ENCODE measurements at regions not wholly inside any gene's neighbourhood (a gene's known extent, or its start where the extent isn't known, plus 50 kb on each side); places are given as distances from the start of the nearest gene placed in this dataset.

DNA sequence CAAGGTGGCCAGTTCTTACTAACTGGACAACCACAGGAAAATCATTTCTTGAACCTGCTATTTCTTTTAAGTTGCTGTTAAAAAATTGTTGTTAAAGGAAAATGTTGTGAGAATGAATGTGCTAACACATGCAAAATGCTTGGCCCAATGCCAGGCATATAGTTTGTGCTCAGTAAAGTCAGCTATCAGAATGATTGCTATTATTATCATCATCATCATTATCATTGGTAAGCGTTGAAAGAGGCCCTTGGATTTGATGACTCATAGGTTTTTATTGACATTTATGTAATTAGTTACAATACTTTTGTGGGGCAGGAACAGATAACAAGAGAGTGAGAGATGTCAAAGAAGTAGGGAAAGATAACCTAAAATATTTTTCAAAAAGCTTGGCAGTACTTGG lies 394.2 kb upstream of the ZEB2 start:
- H3K36me3 Mint-ChIP-seq (ENCODE audit: low read depth), result no peaks in the 10 kb centered on the region

GRCh38 chr2:144912206-144912605 lies 392.3 kb upstream of the ZEB2 start:
- ATAC-seq (ENCODE audit: poor library complexity) (no peak), DNase-seq (no peak)
- ChIA-PET CTCF (no interaction called here), POLR2A (no interaction called here)
- Mint-ChIP-seq H3K27ac (no peak overlapping the region), H3K27me3 (no peaks in the 10 kb centered on the region), H3K9me3 (no peaks in the 10 kb centered on the region), H3K4me1 (ENCODE audit: low read depth) (no peaks in the 10 kb centered on the region), H3K36me3 (ENCODE audit: low read depth) (no peaks in the 10 kb centered on the region), H3K4me3 (no peak overlapping the region)
- intact Hi-C loops (cut with DNase I, micrococcal nuclease), result no loop called here
- Histone ChIP-seq H3K4me1 (ENCODE audit: insufficient read depth, low read length) (no peaks in the 10 kb centered on the region), H3K4me3 (ENCODE audit: low read length) (no peak overlapping the region), H3K36me3 (ENCODE audit: insufficient read depth, low read length) (no peaks in the 10 kb centered on the region), H3K27ac (ENCODE audit: low read depth in 1 of 2, low read length in 2 of 2) (no peak overlapping the region), H3K9me3 (ENCODE audit: control insufficient read depth in 1 of 2, insufficient read depth in 1 of 2, low read length in 2 of 2) (no peaks in the 10 kb centered on the region), H3K27me3 (ENCODE audit: control insufficient read depth in 1 of 2, insufficient read depth in 2 of 2, low read length in 2 of 2) (no peaks in the 10 kb centered on the region)
- TF ChIP-seq, protein P1, sequence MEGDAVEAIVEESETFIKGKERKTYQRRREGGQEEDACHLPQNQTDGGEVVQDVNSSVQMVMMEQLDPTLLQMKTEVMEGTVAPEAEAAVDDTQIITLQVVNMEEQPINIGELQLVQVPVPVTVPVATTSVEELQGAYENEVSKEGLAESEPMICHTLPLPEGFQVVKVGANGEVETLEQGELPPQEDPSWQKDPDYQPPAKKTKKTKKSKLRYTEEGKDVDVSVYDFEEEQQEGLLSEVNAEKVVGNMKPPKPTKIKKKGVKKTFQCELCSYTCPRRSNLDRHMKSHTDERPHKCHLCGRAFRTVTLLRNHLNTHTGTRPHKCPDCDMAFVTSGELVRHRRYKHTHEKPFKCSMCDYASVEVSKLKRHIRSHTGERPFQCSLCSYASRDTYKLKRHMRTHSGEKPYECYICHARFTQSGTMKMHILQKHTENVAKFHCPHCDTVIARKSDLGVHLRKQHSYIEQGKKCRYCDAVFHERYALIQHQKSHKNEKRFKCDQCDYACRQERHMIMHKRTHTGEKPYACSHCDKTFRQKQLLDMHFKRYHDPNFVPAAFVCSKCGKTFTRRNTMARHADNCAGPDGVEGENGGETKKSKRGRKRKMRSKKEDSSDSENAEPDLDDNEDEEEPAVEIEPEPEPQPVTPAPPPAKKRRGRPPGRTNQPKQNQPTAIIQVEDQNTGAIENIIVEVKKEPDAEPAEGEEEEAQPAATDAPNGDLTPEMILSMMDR (IDR thresholded peaks at IDR 0.05), result no peak

More for the DNA sequence above, 394.2 kb upstream of the ZEB2 start:
- intact Hi-C loops (cut with DNase I, micrococcal nuclease), result no loop called here
- TF ChIP-seq, protein P1 (IDR thresholded peaks at IDR 0.05), result no peak
- ChIA-PET CTCF (interaction anchor here (0.5 kb wide), 1 partner anchor 16 kb away, joined by 3 read pairs; no protein-coding TSS in a partner anchor), POLR2A (no interaction called here)
- no peak for ATAC-seq (ENCODE audit: poor library complexity)
- H3K4me1 ChIP-seq (ENCODE audit: insufficient read depth, low read length), result no peaks in the 10 kb centered on the region
- H3K4me3 ChIP-seq (ENCODE audit: low read length), result no peak overlapping the region
- no peaks in the 10 kb centered on the region for H3K27me3 ChIP-seq (ENCODE audit: control insufficient read depth in 1 of 2, insufficient read depth in 2 of 2, low read length in 2 of 2)
- no peak for DNase-seq
- no peaks in the 10 kb centered on the region for H3K4me1 Mint-ChIP-seq (ENCODE audit: low read depth)
- no peak overlapping the region for H3K27ac ChIP-seq (ENCODE audit: low read depth in 1 of 2, low read length in 2 of 2)
- H3K36me3 ChIP-seq (ENCODE audit: insufficient read depth, low read length), result no peaks in the 10 kb centered on the region
- H3K9me3 Mint-ChIP-seq, result no peaks in the 10 kb centered on the region
- H3K4me3 Mint-ChIP-seq, result no peak overlapping the region
- H3K9me3 ChIP-seq (ENCODE audit: control insufficient read depth in 1 of 2, insufficient read depth in 1 of 2, low read length in 2 of 2), result no peaks in the 10 kb centered on the region
- H3K27ac Mint-ChIP-seq, result no peak overlapping the region
- no peaks in the 10 kb centered on the region for H3K27me3 Mint-ChIP-seq

DNA sequence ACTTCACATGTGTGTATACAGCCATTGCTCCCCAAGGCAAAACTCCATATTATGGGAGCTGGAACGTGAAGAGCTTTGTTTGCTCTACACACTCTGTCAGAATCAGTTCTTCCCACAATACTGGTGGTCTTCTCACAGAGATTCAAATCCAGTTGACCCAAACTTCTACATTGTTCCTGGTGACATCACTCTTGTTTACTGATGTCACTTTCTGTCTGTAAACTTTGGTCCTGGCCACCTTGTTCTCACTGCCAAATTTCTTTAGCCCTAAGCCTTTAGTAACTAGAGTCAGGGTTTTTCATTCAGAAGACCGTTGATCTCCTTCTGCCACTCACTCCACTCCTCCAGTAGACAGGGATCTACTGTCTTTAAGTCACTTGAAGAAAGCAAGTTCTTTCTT lies 386.0 kb upstream of the ZEB2 start:
- Mint-ChIP-seq H3K9me3 (peaks cover 1% of the 10 kb centered on the region), H3K27ac (no peak overlapping the region), H3K27me3 (no peaks in the 10 kb centered on the region), H3K4me3 (no peak overlapping the region), H3K4me1 (ENCODE audit: low read depth) (no peaks in the 10 kb centered on the region), H3K36me3 (ENCODE audit: low read depth) (no peaks in the 10 kb centered on the region)
- H3K27me3 ChIP-seq (ENCODE audit: control insufficient read depth in 1 of 2, insufficient read depth in 2 of 2, low read length in 2 of 2), result no peaks in the 10 kb centered on the region
- no peaks in the 10 kb centered on the region for H3K4me1 ChIP-seq (ENCODE audit: insufficient read depth, low read length)
- CTCF ChIA-PET, result no interaction called here
- no peak overlapping the region for H3K27ac ChIP-seq (ENCODE audit: low read depth in 1 of 2, low read length in 2 of 2)
- H3K9me3 ChIP-seq (ENCODE audit: control insufficient read depth in 1 of 2, insufficient read depth in 1 of 2, low read length in 2 of 2), result no peaks in the 10 kb centered on the region
- H3K36me3 ChIP-seq (ENCODE audit: insufficient read depth, low read length), result no peaks in the 10 kb centered on the region
- no peak overlapping the region for H3K4me3 ChIP-seq (ENCODE audit: low read length)
- TF ChIP-seq, protein P1 (IDR thresholded peaks at IDR 0.05), result no peak
- DNase-seq (no peak), ATAC-seq (ENCODE audit: poor library complexity) (no peak)
- POLR2A ChIA-PET, result no interaction called here
- intact Hi-C loops (cut with DNase I, micrococcal nuclease), result no loop called here
